ENCODE measurements at regions not wholly inside any gene's neighbourhood (a gene's known extent, or its start where the extent isn't known, plus 50 kb on each side); places are given as distances from the start of the nearest gene placed in this dataset.

GRCh38 chr5:56739990-56740389 is 75.4 kb upstream of the MAP3K1 start:
- peak; percentile 15 to 30 for DNase-seq (ENCODE audit: low read depth in 2 of 2)
- H3K4me3 ChIP-seq (replicated peaks in 1 of 2; ENCODE audit: low read depth in 2 of 2, low read length in 2 of 2) = no peak overlapping the region
- no peak for TF ChIP-seq CTCF (IDR thresholded peaks at IDR 0.05; ENCODE audit: low read depth, low read length)

GRCh38 chr5:56737951-56738606 is 77.3 kb upstream of the MAP3K1 start:
- TF ChIP-seq CTCF (IDR thresholded peaks at IDR 0.05; ENCODE audit: low read depth, low read length) = no peak
- no peak overlapping the region for H3K4me3 ChIP-seq (replicated peaks in 1 of 2; ENCODE audit: low read depth in 2 of 2, low read length in 2 of 2)
- DNase-seq (ENCODE audit: low read depth in 2 of 2) = no peak

GRCh38 chr5:56737002-56737621 is 78.2 kb upstream of the MAP3K1 start:
- peak; percentile 4 to 28 for DNase-seq (ENCODE audit: low read depth in 2 of 2)
- TF ChIP-seq CTCF (IDR thresholded peaks at IDR 0.05; ENCODE audit: low read depth, low read length) = no peak
- no peak overlapping the region for H3K4me3 ChIP-seq (replicated peaks in 1 of 2; ENCODE audit: low read depth in 2 of 2, low read length in 2 of 2)

- no peak for TF ChIP-seq CTCF (IDR thresholded peaks at IDR 0.05; ENCODE audit: low read depth, low read length)
- no peak overlapping the region for H3K4me3 ChIP-seq (replicated peaks in 1 of 2; ENCODE audit: low read depth in 2 of 2, low read length in 2 of 2)
- DNase-seq (ENCODE audit: low read depth in 2 of 2) = no peak
These were observed 79.3 kb upstream of the MAP3K1 start for GRCh38 chr5:56735849-56736641.

- DNase-seq (ENCODE audit: low read depth in 2 of 2) = no peak
- TF ChIP-seq CTCF (IDR thresholded peaks at IDR 0.05; ENCODE audit: low read depth, low read length) = no peak
- no peak overlapping the region for H3K4me3 ChIP-seq (replicated peaks in 1 of 2; ENCODE audit: low read depth in 2 of 2, low read length in 2 of 2)
These were observed 81.2 kb upstream of the MAP3K1 start for GRCh38 chr5:56734091-56734694.

GRCh38 chr5:56733580-56733979 is 81.8 kb upstream of the MAP3K1 start:
- TF ChIP-seq CTCF (IDR thresholded peaks at IDR 0.05; ENCODE audit: low read depth, low read length) = no peak
- no peak for DNase-seq (ENCODE audit: low read depth in 2 of 2)
- H3K4me3 ChIP-seq (replicated peaks in 1 of 2; ENCODE audit: low read depth in 2 of 2, low read length in 2 of 2) = no peak overlapping the region
